GM21825 (cell line): ENCODE measurements at regions not wholly inside any gene's neighbourhood (a gene's known extent, or its start where the extent isn't known, plus 50 kb on each side); places are given as distances from the start of the nearest gene placed in this dataset.
"Not testable (repeated sequence)": the region's sequence is repeated elsewhere in the genome, so short reads cannot be mapped to it uniquely, and the experiment has no call there.

ENCODE experiments used
- ATAC-seq: cut with Tn5 transposase; IDR thresholded peaks from one replicate; pipeline ENCODE4 v1.9.1; 2021; ENCODE audit warnings: mild to moderate bottlenecking, moderate library complexity; ENCODE audit not compliant: unreplicated experiment

DNA sequence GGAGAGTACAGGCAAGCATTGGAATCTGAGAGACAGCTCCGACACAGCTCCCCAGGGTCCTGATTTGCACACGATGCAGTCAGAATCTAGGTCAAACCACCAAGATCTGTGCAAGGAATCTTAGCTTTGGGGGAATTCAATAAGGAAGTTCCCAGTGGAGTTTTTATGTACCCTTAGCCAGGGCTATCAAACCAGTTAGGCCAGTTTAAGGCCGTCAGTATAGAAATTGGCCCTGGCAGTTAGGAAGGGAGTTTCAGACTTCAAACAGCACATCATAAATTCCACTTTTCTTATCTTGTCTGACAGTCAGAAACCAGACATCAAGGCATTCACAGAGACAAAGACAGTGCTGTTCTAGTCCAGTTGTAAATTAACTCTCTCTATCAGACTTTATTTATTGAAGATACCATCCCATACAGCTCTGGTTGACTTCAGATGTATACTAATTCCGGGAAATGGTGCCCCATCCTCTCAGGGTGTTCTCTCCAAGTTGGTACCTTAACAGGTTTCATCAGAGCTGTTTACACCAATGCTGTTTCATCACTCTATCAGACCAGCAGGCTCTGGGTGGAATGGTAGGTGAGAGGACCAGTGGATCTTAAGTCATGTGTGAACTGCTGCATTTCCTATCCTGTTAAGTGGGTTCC is 157.5 kb upstream of the ATF7IP start:
- ATAC-seq: no peak

DNA sequence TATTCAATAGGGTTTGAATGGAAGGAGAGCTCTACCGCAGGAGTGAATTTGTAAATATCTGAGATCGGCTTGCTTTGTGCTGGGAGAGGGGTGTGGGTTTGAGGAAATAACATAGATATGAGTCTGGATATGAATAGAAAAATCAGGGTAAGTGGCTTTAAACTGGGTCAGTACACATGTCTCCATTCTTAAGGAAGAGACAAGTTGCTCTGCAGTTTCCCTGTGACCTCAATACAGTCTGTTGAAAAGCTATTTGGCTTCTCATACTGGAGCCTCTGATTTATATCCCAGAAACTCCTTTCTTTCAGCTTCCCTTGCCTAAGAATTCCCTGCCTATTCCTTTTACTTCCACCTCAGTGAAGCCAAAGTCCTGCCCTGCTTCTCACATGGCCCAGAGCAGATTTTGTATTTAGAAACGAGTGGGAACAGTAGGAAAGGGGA is 153.5 kb upstream of the ATF7IP start:
- ATAC-seq: no peak

DNA sequence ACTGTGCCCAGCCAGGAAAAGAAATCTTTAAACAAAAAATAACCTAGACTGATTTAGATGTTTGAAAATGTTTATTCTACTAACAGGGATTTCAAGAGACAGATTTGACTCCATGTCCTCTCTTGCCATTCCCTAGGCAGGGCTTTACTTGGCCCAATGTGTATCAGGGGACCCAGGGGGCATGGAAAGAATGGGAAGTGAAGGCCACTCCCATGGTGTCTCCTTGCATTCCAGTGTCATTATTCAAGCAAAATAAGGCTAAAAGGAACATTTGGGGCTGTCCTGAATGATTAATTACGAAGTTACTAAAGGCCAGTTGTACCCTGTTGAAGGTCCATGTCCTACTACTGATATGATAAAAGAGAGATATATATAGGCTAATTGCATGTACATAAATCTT is 151.9 kb upstream of the ATF7IP start:
- no peak for ATAC-seq

DNA sequence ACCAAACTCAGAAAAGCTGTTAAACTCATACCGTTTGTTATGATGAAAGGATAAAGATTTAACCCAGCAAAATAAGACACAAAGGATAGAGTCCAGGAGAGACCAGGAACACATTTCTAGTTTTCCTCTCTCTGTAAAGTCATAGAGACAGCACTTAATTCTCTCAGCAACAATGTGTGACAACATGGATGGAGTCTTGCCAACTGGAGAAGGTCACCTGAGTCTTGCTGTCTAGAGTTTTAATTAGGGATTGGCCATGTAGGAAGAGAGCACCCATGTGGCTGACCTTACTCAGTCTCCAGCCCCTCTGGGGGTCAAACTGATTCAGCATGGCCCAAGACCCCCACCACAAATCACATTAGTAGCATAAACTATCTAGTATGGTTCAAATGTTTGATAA is 151.0 kb upstream of the ATF7IP start:
- no peak for ATAC-seq

DNA sequence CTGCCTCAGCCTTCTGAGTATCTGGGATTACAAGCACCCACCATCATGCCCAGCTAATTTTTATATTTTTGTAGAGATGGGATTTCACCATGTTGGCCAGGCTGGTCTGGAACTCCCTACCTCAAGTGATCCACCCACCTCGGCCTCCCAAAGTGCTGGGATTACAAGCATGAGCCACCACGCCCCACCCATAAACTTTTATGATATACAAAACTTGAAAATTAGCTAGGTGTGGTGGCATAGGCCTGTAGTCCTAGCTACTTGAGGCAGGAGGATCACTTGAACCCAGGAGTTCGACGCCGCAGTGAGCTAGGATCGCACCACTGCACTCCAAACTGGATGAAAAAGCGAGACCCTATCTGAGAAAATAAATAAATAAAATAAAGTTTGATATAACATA is 149.5 kb upstream of the ATF7IP start:
- ATAC-seq: not testable (repeated sequence)

DNA sequence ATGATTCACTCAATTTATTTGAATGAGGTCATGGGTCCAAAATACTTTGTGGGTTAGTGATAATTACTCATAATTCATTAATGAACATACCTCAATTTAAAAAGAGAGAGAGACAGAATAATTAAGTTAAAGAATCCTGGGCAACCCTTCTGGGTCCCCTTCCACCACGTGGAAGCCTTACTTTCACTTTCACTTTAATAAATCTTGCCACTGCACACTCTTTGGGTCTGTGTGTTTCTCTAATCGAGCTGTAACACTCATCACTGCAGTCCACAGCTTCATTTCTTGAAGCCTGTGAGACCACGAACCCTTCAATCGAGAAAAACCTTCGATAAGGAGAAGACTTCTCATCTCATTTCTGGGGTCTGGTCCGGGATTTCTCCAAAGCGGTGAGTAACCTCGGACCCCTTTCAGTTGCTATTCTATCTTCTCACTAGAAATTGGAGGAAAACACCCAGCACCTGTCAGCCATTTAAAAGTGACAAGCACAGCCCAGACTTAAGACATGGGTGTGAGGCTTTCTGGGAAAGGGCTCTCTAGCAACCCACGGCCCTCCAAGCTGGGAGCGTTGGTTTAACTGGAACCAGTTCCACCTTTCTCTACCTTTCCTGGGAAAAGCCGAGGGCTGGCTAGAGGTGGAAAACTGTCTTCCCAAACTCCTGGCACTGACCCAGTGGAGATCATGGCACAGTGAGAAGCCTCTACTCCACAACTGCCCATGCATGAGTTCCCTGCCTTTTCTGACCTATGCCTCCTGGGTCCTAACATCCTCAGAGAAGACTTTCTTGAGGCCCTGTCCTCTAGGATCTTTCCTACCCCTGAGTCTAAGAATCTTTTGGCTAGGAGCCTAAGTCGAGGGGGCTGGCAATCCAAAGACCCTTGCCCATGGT is 148.8 kb upstream of the ATF7IP start:
- ATAC-seq: no peak

DNA sequence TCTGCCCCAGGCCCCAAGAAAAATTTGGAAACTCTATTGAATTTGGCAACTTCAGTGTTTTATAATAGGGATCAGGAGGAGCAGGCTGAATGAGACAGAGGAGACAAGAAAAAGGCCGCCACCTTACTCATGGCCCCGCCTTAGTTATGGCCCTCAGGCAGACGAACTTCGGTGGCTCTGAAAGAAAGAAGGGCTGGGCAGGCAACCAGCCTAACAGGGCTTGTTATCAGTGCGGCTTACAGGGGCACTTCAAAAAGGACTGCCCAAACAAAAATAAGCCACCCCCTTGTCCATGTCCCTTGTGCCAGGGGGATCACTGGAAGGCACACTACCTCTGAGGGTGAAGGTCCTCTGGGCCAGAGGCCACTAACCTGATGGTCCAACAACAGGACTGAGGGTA is 146.3 kb upstream of the ATF7IP start:
- ATAC-seq: no peak

DNA sequence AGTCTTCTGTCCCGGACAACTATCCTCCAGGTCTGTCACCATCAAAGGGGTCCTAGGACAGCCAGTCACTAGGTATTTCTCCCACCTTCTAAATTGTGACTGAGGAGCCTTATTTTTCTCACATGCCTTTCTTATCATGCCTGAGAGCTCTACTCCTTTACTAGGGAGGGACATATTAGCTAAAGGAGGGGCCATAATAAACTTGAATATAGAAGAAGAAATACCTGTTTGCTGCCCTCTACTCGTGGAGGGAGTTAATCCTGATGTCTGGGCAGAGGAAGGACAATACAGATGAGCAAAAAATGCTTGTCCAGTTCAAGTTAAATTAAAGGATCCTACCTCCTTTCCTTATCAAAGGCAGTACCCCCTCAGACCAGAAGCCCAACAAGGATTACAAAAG is 145.8 kb upstream of the ATF7IP start:
- not testable (repeated sequence) for ATAC-seq

DNA sequence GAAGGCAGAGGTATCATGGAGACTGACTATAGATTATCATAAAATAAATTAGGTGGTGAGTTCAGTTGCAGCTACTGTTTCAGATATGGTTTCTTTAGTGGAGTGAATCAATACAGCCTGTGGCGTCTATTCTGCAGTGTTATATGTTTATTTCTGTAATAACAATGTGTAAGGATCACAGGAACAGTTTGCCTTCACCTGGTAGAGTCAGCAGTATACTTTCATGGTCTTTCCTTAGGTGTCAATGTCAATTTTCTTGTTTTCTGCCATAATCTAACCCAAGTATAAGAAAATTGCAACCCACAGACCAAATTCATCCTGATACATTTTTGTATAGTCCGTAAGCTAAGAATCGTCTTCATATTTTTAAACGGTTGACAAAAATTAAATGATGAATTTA is 140.4 kb upstream of the ATF7IP start:
- ATAC-seq: no peak

DNA sequence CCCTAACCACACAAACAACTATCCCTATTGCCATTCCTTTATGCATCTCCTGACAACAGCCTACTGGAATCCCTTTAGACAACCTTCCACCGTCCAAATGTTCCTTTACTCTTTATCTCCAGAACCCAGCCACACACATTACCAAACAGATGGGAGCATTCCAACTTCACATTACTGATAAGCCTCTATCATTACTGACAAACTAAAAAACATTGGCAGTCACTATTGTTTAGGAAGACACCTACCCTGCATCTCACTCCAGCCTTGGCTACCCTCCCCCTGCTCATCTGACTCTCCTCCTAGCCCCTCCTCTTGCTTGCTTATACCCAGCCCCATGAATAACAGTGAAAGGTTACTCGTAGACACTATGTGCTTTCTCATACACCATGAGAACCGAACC is 130.3 kb upstream of the ATF7IP start:
- ATAC-seq: not testable (repeated sequence)

DNA sequence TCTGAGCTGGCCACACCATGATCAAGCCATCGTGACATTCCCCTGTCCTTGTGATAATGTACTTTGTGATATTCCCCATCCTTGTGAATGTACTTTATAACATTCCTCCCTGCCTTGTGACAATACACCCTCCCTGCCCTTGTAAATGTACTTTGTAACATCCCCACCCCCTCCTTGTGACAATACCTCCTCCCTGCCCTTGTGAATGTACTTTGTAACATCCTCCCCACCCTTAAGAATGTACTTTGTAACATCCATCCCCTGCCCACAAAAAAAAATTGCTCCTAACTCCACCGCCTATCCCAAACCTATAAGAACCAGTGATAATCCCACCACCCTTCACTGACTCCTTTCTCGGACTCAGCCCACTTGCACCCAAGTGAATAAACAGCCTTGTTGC is 128.8 kb upstream of the ATF7IP start:
- not testable (repeated sequence) for ATAC-seq

DNA sequence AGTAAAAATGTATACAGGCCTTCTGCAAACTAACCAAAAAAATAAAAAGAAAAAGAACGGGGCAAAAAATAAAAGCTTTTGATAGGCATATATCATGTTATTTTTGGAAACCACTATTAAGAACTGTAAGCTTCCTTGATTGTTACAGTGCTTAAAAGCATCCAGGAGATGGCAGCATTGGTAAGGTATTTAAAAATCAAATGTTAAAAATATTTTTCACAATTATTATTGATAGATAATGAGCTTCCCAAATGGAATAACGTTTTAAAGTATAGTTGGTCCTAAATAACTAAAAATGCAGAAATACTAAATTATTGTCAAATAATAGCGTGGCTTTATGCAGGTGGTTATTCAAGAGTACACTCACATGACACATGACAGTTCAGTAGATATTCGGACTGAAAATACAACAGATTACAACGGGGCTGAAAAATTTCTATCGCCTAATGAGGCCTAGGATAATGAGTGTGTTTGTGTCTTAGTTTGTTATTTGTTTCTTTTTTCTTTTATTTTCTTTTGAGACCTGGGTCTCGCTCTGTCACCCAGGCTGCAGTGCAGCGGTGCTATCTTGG is 127.2 kb upstream of the ATF7IP start:
- ATAC-seq: no peak

DNA sequence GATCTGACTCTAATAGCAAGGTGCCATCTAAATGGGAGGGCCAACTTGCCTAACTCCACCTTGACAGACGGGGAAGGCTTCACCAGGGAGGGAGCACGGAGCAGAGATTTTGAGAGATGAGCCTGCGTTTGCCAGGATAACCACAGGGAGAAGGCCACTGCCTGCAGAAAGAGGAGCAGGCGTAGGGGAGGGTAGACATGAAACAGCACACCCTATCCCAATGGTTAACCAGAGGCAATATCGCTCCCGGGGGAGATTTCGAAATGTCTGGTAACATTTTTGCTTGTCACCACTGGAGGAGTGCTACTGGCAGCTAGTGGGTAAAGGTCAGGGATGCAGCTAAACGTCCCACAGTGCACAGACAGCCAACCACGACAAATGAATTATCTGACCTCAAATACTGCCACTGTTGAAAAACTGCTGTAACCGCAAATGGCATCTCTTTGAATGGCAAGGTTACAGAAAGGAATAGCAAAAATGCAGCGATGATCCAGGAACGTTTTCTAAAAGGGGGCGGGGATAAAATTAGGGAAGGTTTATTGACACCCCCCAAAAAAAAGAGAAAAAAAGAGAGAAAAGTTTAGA is 126.0 kb upstream of the ATF7IP start:
- ATAC-seq: peak; percentile 73

DNA sequence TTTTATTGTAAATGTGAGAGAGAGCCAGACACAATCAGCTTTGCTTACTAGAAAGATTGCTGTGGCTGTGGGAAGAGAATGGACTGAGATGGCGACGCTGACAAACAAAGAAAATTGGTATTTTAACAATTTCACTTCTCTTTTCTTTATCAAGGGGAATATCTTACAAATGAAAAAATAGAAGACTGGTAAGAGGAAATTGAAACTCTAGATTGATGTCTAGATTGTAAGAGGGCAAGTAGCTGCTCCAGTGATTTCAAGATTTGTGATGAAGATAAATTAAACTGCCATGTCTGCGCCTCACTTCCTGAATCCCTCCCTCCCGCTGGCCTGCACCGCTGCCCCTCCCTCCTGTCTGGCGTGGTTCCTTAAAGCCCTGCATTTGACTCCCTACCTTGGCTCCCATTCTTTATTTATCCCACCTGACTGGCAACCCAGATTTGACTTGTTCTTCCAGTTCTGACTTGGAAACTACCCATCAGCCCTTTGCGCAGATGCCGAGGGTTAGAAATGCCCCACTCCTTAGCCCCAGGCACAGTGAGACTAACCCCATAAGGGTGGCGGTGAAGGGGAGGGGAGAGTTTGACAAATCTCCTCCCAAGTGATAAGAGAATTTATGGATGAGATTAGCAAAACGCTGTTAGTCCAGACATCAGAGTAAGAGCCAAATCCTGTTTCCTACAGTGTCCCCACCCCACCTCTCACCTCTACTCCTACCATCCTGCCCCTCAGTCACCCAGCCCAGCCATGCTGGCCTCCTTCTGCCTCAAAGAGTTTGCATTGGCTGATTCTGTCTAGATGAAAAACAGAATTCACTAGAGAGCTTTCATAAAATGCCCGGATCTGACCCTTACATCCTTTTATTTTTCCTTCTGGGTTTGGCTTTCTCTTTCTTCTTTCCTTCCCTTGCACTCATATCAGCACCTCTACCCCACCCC is 125.3 kb upstream of the ATF7IP start:
- ATAC-seq: peak; percentile 51

DNA sequence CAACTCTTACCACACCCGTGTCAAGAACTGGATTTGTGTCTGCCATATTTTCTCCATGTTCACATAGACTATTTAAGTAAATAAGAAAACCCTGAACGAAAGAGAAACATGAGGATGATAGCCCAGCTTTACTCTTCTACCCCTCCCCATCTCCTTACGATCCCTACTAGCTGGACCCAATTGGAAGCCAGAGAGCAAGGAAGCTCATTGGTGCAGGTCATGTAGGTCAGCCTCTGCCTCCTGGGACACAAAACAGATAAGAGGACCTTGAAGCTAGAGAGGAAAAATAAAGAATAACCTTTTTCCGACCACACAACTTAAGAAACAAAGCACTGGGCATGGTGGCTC is 124.6 kb upstream of the ATF7IP start:
- no peak for ATAC-seq

DNA sequence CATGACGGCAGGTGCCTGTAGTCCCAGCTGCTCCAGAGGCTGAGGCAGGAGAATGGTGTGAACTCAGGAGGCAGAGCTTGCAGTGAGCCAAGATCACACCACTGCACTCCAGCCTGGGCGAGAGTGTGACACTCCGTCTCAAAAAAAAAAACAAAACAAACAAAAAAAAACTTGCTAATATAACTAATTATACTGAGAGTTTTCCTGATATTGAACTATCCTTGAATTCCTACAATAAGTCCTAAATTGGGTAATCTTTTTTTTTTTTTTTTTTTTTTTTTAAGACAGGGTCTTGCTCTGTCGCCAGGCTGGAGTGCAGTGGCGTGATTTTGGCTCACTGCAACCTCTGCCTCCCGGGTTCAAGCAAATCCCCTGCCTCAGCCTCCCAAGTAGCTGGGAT is 122.7 kb upstream of the ATF7IP start:
- ATAC-seq: not testable (repeated sequence)

DNA sequence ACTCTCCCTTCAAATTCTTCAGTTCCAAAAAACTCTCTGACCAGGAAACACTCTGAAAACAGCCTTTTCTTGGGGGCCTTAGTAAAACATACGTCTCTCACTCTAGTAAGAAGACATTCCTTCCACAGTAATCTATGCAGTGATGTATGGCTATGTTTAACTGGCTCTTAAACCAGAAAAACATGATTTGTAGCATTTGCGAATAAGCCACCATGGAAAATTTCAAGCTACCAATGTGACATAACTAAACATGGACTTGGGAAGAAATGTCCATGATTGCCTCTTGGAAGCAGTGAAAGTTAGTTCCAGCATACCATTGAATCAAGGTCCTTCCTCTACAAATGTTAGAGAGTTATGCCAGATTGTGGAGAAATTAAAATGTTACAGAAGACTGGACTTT is 121.5 kb upstream of the ATF7IP start:
- ATAC-seq: no peak

DNA sequence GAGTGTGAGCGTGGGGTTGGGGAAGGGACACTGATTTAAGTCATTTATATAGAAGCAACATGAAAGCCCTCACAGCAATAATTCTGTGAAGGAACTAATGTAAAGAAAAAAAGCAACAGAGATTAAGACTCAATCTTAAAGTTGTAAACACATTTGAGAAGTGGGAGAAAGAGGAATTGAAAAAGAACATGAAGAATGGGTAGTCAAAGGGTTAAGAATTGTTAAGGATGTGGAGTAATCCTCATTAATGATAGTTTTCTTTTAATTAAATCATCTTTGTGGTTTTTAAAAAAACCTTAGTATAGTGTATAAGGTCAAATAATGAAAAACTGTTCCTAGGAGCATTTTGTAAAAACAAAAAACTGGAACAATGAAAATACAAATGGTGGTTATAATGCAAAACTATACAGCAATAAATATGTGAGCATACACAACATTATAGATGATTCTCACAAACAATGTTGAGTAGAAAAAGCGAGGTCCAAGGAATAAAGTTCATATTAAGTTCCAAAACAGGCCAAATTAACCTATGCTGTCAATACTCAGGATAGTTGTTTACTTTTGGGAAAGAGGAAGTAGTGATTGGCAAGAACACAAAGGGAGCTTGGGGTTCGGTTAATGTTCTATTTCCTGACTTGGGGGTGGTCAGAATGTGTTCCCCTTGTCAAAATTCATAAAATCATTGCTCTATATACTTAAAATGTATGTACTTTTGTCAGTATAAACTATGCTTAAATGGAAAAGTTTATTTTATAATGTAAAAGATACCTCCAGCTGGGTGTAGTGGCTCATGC is 120.4 kb upstream of the ATF7IP start:
- no peak for ATAC-seq

DNA sequence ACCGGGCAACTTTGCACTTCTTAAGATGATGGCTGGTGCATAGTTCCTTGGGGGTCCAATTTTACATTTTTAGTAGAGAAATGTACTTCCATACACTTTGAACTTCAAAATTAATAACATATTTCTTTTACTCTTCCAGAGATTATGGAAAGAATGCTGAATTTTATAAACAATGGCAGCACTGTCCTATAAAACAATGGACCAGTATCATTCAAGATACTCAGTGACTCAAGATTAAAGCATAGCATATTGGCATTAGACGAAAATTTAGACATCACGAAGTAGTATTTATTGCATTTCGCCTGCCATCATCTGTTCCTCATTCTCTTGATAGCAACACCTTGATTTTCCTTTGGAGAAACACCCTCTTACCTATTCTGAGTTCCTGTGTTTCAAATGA is 118.3 kb upstream of the ATF7IP start:
- ATAC-seq: no peak

DNA sequence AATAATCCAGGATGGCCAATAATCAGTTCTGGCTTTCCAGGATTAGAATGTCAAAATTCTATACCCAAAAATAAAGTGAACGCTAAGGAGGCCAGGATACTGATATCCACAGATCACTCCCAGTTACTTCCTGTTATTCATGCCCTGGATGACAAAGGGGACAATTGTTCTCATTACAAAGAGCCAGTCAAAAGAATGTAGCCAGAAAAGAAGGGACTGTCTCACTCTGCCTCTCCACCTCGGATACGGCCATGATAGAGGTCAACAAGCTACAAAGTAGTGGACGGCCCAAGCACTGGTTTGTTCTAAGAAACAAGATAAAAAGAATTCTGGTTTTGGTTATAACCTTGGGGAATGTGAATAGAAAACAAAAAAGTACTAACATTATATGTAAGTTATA is 116.1 kb upstream of the ATF7IP start:
- no peak for ATAC-seq
